ENCODE measurements at regions not wholly inside any gene's neighbourhood (a gene's known extent, or its start where the extent isn't known, plus 50 kb on each side); places are given as distances from the start of the nearest gene placed in this dataset.
A peak's percentile ranks its signal among the peaks of the same experiment; 100 is the strongest.

DNA sequence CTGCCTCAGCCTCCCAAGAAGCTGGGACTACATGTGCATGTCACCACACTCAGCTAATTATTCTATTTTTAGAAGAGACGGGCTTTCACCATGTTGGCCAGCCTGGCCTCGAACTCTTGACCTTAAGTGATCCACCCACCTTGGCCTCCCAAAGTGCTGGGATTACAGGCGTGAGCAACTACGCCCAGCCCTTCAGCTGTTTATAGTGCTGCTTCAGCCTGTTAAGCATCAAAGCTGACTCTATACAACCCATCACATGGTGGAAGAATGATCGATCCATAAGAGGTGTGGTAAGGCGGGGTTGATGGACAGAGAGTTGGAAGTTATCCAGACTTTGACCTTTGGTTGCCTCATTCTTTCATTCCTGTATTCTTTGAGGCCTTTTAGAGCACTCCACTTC lies 56.2 kb upstream of the RAPGEF2 start:
- H3K79me2 ChIP-seq (ENCODE audit: control insufficient read depth, insufficient read depth, low read length) = no peaks in the 10 kb centered on the region
- H3K9me3 ChIP-seq (ENCODE audit: control insufficient read depth, insufficient read depth, low read depth, low read length) = no peaks in the 10 kb centered on the region
- H4K20me1 ChIP-seq (ENCODE audit: control insufficient read depth, extremely low read depth, insufficient read depth, low read length) = no peaks in the 10 kb centered on the region
- H3K4me1 ChIP-seq (ENCODE audit: control insufficient read depth, extremely low read depth, insufficient read depth, low read length) = peaks cover 3% of the 10 kb centered on the region
- H3K4me3 ChIP-seq (replicated peaks in 1 of 4; ENCODE audit: control extremely low read depth in 1 of 4, insufficient read depth in 1 of 4, low read depth in 3 of 4, low read length in 4 of 4) = no peak overlapping the region
- TF ChIP-seq, protein P1, sequence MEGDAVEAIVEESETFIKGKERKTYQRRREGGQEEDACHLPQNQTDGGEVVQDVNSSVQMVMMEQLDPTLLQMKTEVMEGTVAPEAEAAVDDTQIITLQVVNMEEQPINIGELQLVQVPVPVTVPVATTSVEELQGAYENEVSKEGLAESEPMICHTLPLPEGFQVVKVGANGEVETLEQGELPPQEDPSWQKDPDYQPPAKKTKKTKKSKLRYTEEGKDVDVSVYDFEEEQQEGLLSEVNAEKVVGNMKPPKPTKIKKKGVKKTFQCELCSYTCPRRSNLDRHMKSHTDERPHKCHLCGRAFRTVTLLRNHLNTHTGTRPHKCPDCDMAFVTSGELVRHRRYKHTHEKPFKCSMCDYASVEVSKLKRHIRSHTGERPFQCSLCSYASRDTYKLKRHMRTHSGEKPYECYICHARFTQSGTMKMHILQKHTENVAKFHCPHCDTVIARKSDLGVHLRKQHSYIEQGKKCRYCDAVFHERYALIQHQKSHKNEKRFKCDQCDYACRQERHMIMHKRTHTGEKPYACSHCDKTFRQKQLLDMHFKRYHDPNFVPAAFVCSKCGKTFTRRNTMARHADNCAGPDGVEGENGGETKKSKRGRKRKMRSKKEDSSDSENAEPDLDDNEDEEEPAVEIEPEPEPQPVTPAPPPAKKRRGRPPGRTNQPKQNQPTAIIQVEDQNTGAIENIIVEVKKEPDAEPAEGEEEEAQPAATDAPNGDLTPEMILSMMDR (conservative IDR thresholded peaks at IDR 0.05 in 1 of 2, IDR thresholded peaks at IDR 0.05 in 1 of 2; ENCODE audit: low read depth in 1 of 2, low read length in 2 of 2) = no peak
- no peak for TF ChIP-seq EZH2 (IDR thresholded peaks at IDR 0.05; ENCODE audit: low read length, missing control alignments)
- H3K36me3 ChIP-seq (ENCODE audit: control insufficient read depth, insufficient read depth, low read length) = no peaks in the 10 kb centered on the region
- no peak overlapping the region for H3K9ac ChIP-seq (ENCODE audit: insufficient read depth, low read length)
- H3K4me2 ChIP-seq (ENCODE audit: extremely low read depth, insufficient read depth, low read length) = no peak overlapping the region
- no peak overlapping the region for H2AFZ ChIP-seq (ENCODE audit: low read length)
- no peak overlapping the region for H3K27ac ChIP-seq (ENCODE audit: insufficient read depth, low read length)
- no peak for DNase-seq (ENCODE audit: low read depth in 2 of 2)
- H3K27me3 ChIP-seq (ENCODE audit: control insufficient read depth, insufficient read depth, low read length) = no peaks in the 10 kb centered on the region

DNA sequence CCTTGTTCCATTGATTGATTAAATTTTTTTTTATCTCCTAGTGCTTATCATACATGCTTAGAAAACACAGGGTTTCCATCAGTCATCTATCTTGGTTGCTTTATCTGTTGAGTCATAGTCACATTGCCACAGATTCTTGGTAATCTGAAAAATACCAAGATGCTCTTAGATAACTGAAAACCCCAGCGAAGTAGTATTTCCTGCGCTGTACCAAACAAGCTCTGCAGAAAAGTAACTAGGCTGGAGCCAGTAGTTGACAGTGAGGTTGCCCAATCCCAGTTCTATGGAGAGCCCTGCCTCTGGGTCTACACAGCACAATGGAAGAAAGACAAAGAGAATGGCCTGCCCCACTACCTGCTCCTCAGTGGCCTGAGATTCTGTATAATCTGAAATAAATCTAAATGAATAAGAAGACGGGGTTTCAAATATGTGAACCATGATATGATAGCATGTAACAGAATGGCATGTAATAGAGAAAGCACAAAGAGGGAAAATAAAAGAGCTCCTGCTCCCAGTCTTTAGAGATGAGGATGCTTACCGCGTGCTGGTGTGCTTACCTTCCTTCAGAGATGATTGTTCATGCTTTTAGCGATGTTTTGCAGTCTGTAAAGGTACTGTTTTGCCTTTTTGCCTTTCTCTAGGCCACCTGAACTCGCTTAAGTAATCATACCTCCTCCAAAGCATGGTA lies 55.3 kb upstream of the RAPGEF2 start:
- H3K4me2 ChIP-seq (ENCODE audit: extremely low read depth, insufficient read depth, low read length) = peak overlapping the region; percentile 79
- H3K79me2 ChIP-seq (ENCODE audit: control insufficient read depth, insufficient read depth, low read length) = no peaks in the 10 kb centered on the region
- peak overlapping the region; percentile 73 for H2AFZ ChIP-seq (ENCODE audit: low read length)
- no peak overlapping the region for H3K4me3 ChIP-seq (replicated peaks in 1 of 4; ENCODE audit: control extremely low read depth in 1 of 4, insufficient read depth in 1 of 4, low read depth in 3 of 4, low read length in 4 of 4)
- H3K36me3 ChIP-seq (ENCODE audit: control insufficient read depth, insufficient read depth, low read length) = no peaks in the 10 kb centered on the region
- no peak for TF ChIP-seq EZH2 (IDR thresholded peaks at IDR 0.05; ENCODE audit: low read length, missing control alignments)
- TF ChIP-seq, protein P1 (conservative IDR thresholded peaks at IDR 0.05 in 1 of 2, IDR thresholded peaks at IDR 0.05 in 1 of 2; ENCODE audit: low read depth in 1 of 2, low read length in 2 of 2) = no peak
- H3K27ac ChIP-seq (ENCODE audit: insufficient read depth, low read length) = no peak overlapping the region
- H3K9ac ChIP-seq (ENCODE audit: insufficient read depth, low read length) = no peak overlapping the region
- H3K27me3 ChIP-seq (ENCODE audit: control insufficient read depth, insufficient read depth, low read length) = no peaks in the 10 kb centered on the region
- DNase-seq (ENCODE audit: low read depth in 2 of 2) = peak; percentile 30 to 92
- H3K4me1 ChIP-seq (ENCODE audit: control insufficient read depth, extremely low read depth, insufficient read depth, low read length) = peaks cover 3% of the 10 kb centered on the region
- H3K9me3 ChIP-seq (ENCODE audit: control insufficient read depth, insufficient read depth, low read depth, low read length) = no peaks in the 10 kb centered on the region
- no peaks in the 10 kb centered on the region for H4K20me1 ChIP-seq (ENCODE audit: control insufficient read depth, extremely low read depth, insufficient read depth, low read length)

DNA sequence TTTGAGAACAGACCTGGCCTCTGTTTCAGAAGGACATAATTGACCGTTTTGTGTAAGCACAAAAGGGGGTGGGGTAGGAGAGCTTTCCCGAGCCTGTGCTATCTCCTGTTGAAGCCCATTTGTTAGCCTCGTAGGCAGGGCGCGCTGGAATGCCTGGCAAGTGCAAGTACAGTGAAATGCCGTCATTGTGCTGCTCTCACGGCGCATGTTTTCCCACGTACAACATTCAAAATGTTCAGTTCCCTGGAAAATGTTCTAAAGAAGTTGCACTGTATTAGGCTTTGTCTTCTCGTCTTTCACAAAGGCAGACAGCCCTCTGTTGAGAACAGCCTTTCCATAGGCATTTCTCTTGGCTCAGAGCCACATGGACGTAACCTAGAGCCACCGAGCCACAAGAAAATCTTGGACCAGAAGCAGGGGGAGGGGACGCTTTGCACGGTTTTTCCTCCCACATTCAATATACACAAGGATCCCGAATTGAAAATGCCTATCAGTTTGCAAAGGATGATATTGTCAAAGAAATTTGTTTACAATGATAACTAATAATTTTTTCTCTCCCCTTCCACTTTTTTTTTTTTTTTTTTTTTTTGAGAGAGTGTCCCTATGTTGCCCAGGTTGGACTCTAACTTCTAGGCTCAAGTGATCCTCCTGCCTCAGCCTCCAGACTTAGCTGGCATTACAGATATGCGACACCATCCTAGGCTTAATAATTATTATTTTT lies 54.6 kb upstream of the RAPGEF2 start:
- Histone ChIP-seq H3K4me2 (ENCODE audit: extremely low read depth, insufficient read depth, low read length) (peak overlapping the region; percentile 79), H3K4me3 (replicated peaks in 1 of 4; ENCODE audit: control extremely low read depth in 1 of 4, insufficient read depth in 1 of 4, low read depth in 3 of 4, low read length in 4 of 4) (peak overlapping the region; percentile 33 to 45 (median 40))
- peak; percentile 73 to 94 for DNase-seq (ENCODE audit: low read depth in 2 of 2)

More for the DNA sequence above, 54.6 kb upstream of the RAPGEF2 start:
- TF ChIP-seq, protein P1 (conservative IDR thresholded peaks at IDR 0.05 in 1 of 2, IDR thresholded peaks at IDR 0.05 in 1 of 2; ENCODE audit: low read depth in 1 of 2, low read length in 2 of 2) = no peak
- no peak for TF ChIP-seq EZH2 (IDR thresholded peaks at IDR 0.05; ENCODE audit: low read length, missing control alignments)
- Histone ChIP-seq H2AFZ (ENCODE audit: low read length) (peak overlapping the region; percentile 73), H3K27me3 (ENCODE audit: control insufficient read depth, insufficient read depth, low read length) (no peaks in the 10 kb centered on the region), H3K9me3 (ENCODE audit: control insufficient read depth, insufficient read depth, low read depth, low read length) (no peaks in the 10 kb centered on the region), H3K79me2 (ENCODE audit: control insufficient read depth, insufficient read depth, low read length) (no peaks in the 10 kb centered on the region), H3K27ac (ENCODE audit: insufficient read depth, low read length) (no peak overlapping the region), H3K36me3 (ENCODE audit: control insufficient read depth, insufficient read depth, low read length) (no peaks in the 10 kb centered on the region), H3K4me1 (ENCODE audit: control insufficient read depth, extremely low read depth, insufficient read depth, low read length) (peaks cover 3% of the 10 kb centered on the region), H4K20me1 (ENCODE audit: control insufficient read depth, extremely low read depth, insufficient read depth, low read length) (no peaks in the 10 kb centered on the region), H3K9ac (ENCODE audit: insufficient read depth, low read length) (peak overlapping the region; percentile 29)
